Glutamatergic neuron (in vitro differentiated cells): ENCODE measurements at regions not wholly inside any gene's neighbourhood (a gene's known extent, or its start where the extent isn't known, plus 50 kb on each side); places are given as distances from the start of the nearest gene placed in this dataset.

Experiments used
- DNase-seq: peaks from one replicate; pipeline ENCODE4 v3.0.0; 2022
- H3K27ac Mint-ChIP-seq: one replicate; pipeline ENCODE4 v1.8.0; 2020; ENCODE audit warnings: mild to moderate bottlenecking, mixed read lengths, inconsistent platforms; ENCODE audit not compliant: unreplicated experiment
- H3K27me3 Mint-ChIP-seq: one replicate; pipeline ENCODE4 v1.8.0; 2020; ENCODE audit warnings: mild to moderate bottlenecking, moderate library complexity, mixed read lengths, inconsistent platforms; ENCODE audit not compliant: unreplicated experiment
- H3K36me3 Mint-ChIP-seq: one replicate; pipeline ENCODE4 v1.8.0; 2020; ENCODE audit warnings: mild to moderate bottlenecking, mixed read lengths, inconsistent platforms; ENCODE audit not compliant: unreplicated experiment
- H3K4me1 Mint-ChIP-seq: one replicate; pipeline ENCODE4 v1.8.0; 2020; ENCODE audit warnings: mild to moderate bottlenecking, low read depth, mixed read lengths, inconsistent platforms; ENCODE audit not compliant: unreplicated experiment
- H3K4me3 Mint-ChIP-seq: one replicate; pipeline ENCODE4 v1.8.0; 2020; ENCODE audit warnings: mild to moderate bottlenecking, mixed read lengths, inconsistent platforms; ENCODE audit not compliant: unreplicated experiment
- H3K9me3 Mint-ChIP-seq: one replicate; pipeline ENCODE4 v1.8.0; 2020; ENCODE audit warnings: mild to moderate bottlenecking, moderate library complexity, mixed read lengths, inconsistent platforms; ENCODE audit not compliant: unreplicated experiment
- CTCF ChIP-seq: fragments of 200-600 bp; sonication (generic); IDR thresholded peaks from one replicate; pipeline ENCODE4 v1.5.0; 2021; ENCODE audit not compliant: partially characterized antibody, unreplicated experiment

- peaks cover 7% of the 10 kb centered on the region for H3K4me1 Mint-ChIP-seq
- H3K4me3 Mint-ChIP-seq = no peak overlapping the region
- no peaks in the 10 kb centered on the region for H3K36me3 Mint-ChIP-seq
- TF ChIP-seq CTCF = no peak
- H3K9me3 Mint-ChIP-seq = peaks cover 17% of the 10 kb centered on the region
- peaks cover 7% of the 10 kb centered on the region for H3K27me3 Mint-ChIP-seq
- no peak overlapping the region for H3K27ac Mint-ChIP-seq
- DNase-seq = no peak
These were observed 130.0 kb downstream of the HMX1 start for GRCh38 chr4:8741513-8742226.

- Mint-ChIP-seq H3K4me1 (peaks cover 7% of the 10 kb centered on the region), H3K36me3 (no peaks in the 10 kb centered on the region), H3K27ac (no peak overlapping the region), H3K4me3 (no peak overlapping the region), H3K27me3 (peaks cover 7% of the 10 kb centered on the region), H3K9me3 (peaks cover 13% of the 10 kb centered on the region)
- no peak for TF ChIP-seq CTCF
- no peak for DNase-seq
These were observed 130.8 kb downstream of the HMX1 start for GRCh38 chr4:8740666-8741395.

- Mint-ChIP-seq H3K27ac (no peak overlapping the region), H3K4me1 (peaks cover 7% of the 10 kb centered on the region), H3K4me3 (no peak overlapping the region), H3K27me3 (peaks cover 7% of the 10 kb centered on the region), H3K9me3 (peaks cover 9% of the 10 kb centered on the region), H3K36me3 (no peaks in the 10 kb centered on the region)
- no peak for DNase-seq
- no peak for TF ChIP-seq CTCF
These were observed 131.6 kb downstream of the HMX1 start for GRCh38 chr4:8739820-8740665.

- no peak for DNase-seq
- Mint-ChIP-seq H3K27ac (no peak overlapping the region), H3K36me3 (peaks cover under 1% of the 10 kb centered on the region), H3K4me3 (no peak overlapping the region), H3K27me3 (peaks cover 7% of the 10 kb centered on the region), H3K9me3 (peaks cover 9% of the 10 kb centered on the region), H3K4me1 (peaks cover 6% of the 10 kb centered on the region)
- no peak for TF ChIP-seq CTCF
These were observed 132.3 kb downstream of the HMX1 start for GRCh38 chr4:8739317-8739716.
